ENCODE measurements at regions not wholly inside any gene's neighbourhood (a gene's known extent, or its start where the extent isn't known, plus 50 kb on each side); places are given as distances from the start of the nearest gene placed in this dataset.

DNA sequence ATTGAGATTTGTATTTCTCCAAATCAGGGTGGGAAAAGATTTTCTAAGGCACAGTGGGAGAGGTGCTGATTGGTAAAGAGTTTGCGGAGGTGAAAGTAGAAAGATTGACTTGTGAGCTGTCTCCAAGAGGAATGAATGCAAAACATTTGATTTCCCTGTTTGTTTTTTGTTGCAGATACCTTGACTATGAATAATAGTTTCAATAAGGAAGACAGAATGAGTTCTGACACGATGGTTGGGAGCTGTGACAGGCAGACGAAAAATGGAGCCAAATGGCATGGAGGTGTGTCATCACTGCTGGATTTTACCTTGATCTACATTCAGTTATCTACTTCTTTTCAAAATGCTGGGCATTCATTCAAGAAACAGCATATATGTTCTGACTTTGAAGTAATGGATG is 145.1 kb downstream of the NFKBIZ start:
- dilution Hi-C loops (cut with MboI; ENCODE audit: extremely low pct_ligation_motif_present, low sequenced_read_pairs): no loop called here
- H3K9ac ChIP-seq (replicated peaks; ENCODE audit: extremely low read depth, insufficient read depth, low read length): no peak overlapping the region
- H3K9me1 ChIP-seq (replicated peaks; ENCODE audit: control insufficient read depth, extremely low read depth, insufficient read depth, low read length): no peaks in the 10 kb centered on the region
- POLR2A ChIA-PET: no interaction called here
- H3K4me1 ChIP-seq (ENCODE audit: control insufficient read depth, extremely low read depth, insufficient read depth, low read length): no peaks in the 10 kb centered on the region
- BruUV-seq (replicated peaks): no TSS peak
- no peak for DNase-seq (ENCODE audit: low read depth, low spot score)
- no peak for FAIRE-seq
- no peak overlapping the region for H2AFZ ChIP-seq (ENCODE audit: low read depth, low read length)
- no peak overlapping the region for H3K4me3 ChIP-seq (replicated peaks in 1 of 3; ENCODE audit: insufficient read depth in 1 of 3, low read depth in 1 of 3, low read length in 3 of 3)
- no peaks in the 10 kb centered on the region for H3K27me3 ChIP-seq (ENCODE audit: control insufficient read depth in 2 of 2, insufficient read depth in 2 of 2, low read length in 2 of 2)
- no peaks in the 10 kb centered on the region for H4K20me1 ChIP-seq (replicated peaks; ENCODE audit: control insufficient read depth, extremely low read depth, insufficient read depth, low read length)
- no peak overlapping the region for H3K4me2 ChIP-seq (ENCODE audit: insufficient read depth, low read length)
- CTCF ChIA-PET: interaction anchor here (0.9 to 3.0 kb wide), 3 partner anchors 230 to 235 kb away, joined by 3 to 7 read pairs (median 3); no protein-coding TSS in a partner anchor
- no peaks in the 10 kb centered on the region for H3K79me2 ChIP-seq (ENCODE audit: control insufficient read depth, insufficient read depth, low read length)
- H3K36me3 ChIP-seq (ENCODE audit: control insufficient read depth in 2 of 2, extremely low read depth in 1 of 2, insufficient read depth in 2 of 2, low read length in 2 of 2): no peaks in the 10 kb centered on the region
- no peak for TF ChIP-seq MYC (IDR thresholded peaks at IDR 0.05; ENCODE audit: low read depth, low read length)
- TF ChIP-seq JUN (IDR thresholded peaks at IDR 0.05; ENCODE audit: borderline replicate concordance, insufficient read depth, insufficient read length, low read depth): no peak
- no peak for TF ChIP-seq GATA2 (IDR thresholded peaks at IDR 0.05; ENCODE audit: insufficient read depth, insufficient read length, low read depth, low read length)
- no peak for TF ChIP-seq FOS (IDR thresholded peaks at IDR 0.05; ENCODE audit: borderline replicate concordance, insufficient read depth, low read length)
- TF ChIP-seq, protein P1, sequence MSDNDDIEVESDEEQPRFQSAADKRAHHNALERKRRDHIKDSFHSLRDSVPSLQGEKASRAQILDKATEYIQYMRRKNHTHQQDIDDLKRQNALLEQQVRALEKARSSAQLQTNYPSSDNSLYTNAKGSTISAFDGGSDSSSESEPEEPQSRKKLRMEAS (IDR thresholded peaks at IDR 0.05; ENCODE audit: insufficient read depth, insufficient read length): no peak
- TF ChIP-seq CTCF (IDR thresholded peaks at IDR 0.05; ENCODE audit: extremely low read depth in 1 of 2, insufficient read depth in 1 of 2, low read depth in 1 of 2, low read length in 2 of 2): no peak
- no peak for TF ChIP-seq POLR2AphosphoS5 (IDR thresholded peaks at IDR 0.05; ENCODE audit: insufficient read depth, low read depth, low read length)
- no peak for TF ChIP-seq EZH2 (IDR thresholded peaks at IDR 0.05; ENCODE audit: borderline replicate concordance, low read depth, low read length, severe bottlenecking)
- TF ChIP-seq POLR2A (IDR thresholded peaks at IDR 0.05; ENCODE audit: low read depth, low read length): no peak
- H3K27ac ChIP-seq (ENCODE audit: insufficient read depth, low read depth, low read length): no peak overlapping the region
- intact Hi-C loops (cut with micrococcal nuclease): no loop called here
- no peaks in the 10 kb centered on the region for H3K9me3 ChIP-seq (replicated peaks; ENCODE audit: control insufficient read depth, insufficient read depth, low read length)
